ENCODE measurements at regions not wholly inside any gene's neighbourhood (a gene's known extent, or its start where the extent isn't known, plus 50 kb on each side); places are given as distances from the start of the nearest gene placed in this dataset.

GRCh38 chr13:103410002-103410401 is 343.8 kb upstream of the SLC10A2 start:
- DNase-seq (ENCODE audit: low spot score): no peak

DNA sequence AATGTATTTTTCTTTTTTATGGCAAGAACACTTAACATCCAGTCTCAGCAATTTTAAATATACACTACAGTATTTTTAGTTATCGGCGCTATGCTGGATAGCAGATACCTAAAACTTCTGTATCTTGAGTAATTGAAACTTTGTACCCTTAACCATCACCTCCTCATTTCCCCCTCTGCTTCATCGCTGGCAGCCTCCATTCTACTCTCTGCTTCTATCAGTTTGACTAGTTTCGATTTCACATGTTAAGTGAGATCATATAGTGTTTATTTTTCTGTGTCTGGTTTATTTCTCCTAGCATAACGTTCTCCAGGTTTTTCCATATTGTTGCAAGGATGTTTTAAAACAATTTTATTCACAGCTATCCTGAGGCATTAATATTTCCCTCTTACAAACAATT is 340.8 kb upstream of the SLC10A2 start:
- DNase-seq (ENCODE audit: low spot score): no peak

GRCh38 chr13:103405297-103405696 is 339.1 kb upstream of the SLC10A2 start:
- no peak for DNase-seq (ENCODE audit: low spot score)

- DNase-seq (ENCODE audit: low spot score): no peak
Observed at GRCh38 chr13:103403814-103404213, 337.6 kb upstream of the SLC10A2 start.

GRCh38 chr13:103403148-103403740 is 337.0 kb upstream of the SLC10A2 start:
- DNase-seq (ENCODE audit: low spot score): no peak

DNA sequence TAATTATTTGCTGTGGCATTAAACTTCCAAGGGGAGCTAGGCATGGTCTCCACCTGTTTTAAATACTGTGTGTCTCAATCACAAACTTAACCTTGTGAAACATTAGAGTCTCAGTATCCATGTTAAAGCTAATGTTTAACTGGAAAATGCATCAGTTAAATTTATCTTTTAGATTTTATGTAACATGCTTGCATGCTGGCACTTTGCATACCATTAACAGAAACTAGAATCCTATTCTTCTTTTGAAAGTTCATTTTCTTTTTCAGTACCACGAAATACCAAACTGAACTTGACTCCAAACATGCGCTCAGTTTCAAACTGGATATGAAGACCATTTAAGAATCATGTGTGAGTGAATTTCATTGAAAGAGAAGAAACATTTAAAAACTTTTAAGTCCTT is 328.9 kb upstream of the SLC10A2 start:
- no peak for DNase-seq (ENCODE audit: low spot score)

GRCh38 chr13:103394618-103395017 is 328.4 kb upstream of the SLC10A2 start:
- no peak for DNase-seq (ENCODE audit: low spot score)

DNA sequence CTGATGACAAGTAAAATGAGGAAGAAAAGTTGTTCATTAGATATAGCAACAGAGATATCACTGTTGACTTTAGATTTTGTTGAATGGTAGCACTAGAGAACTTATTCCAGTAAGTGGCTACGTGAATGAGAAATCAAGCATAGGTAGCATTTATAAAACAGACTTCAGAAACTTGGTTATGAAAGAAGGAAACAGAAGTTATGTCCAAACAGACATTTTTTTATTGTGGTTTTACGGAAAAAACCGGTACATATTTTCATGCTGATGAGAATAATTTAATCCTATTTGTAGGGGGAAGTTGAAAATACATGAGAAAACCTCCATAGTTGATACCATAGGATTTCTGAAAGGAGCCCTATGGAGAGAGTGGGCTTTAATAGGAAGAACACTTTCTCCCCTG is 325.7 kb upstream of the SLC10A2 start:
- DNase-seq (ENCODE audit: low spot score): no peak

DNA sequence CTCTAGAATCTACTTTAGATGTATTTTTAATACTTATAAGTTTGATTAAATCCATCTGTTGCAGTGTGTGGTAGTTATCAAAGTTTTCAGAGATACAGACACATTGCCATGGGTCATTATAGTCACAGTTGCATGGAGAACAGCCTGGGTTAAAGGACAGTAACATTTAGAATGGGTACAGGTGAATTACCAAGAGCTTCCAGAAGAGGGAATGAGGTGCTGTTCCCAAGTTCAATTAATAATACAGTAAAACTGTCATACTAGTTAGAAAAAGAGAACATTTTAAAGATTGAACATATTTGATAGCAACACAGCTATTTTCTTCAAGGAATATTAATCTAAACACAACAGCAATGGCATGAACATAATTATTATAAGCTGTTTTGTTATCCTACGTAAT is 322.6 kb upstream of the SLC10A2 start:
- no peak for DNase-seq (ENCODE audit: low spot score)

DNA sequence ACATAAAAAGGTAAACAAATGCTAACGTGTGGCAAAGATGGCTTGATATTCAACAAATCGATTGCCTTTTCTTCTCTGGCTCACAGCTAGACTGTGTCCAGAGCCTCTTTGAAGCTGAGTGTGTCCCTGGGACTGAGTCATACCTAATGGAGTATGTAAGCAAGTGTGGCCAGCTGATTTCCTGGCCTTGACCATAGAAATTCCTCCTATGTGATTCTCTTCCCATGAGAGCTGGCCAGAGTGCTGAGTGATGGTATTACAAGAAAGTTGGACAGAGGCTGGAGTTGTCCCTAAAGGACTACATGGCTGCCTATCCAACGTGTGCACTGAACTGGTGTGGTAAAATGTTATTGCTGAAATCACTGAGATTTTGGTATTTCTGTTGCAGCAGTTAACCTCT is 320.1 kb upstream of the SLC10A2 start:
- DNase-seq (ENCODE audit: low spot score): no peak

DNA sequence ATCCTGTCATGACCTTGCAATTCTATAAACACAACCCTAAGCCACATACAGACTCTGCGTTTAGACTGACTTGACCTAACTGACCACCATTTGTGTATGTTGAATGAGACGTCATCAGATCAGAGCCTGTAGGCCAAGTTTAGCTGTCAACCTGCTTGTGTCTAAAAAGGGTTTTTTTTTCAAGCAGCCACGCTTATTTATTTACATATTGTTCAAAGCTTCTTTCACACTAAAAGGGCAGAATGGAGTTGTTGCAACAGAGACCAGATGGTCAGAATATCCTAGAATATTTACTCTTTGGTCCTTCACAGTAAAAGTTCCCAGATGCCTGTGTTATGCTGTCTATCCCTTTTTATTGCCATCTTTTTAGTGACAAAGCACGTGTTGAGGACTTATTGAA is 307.7 kb upstream of the SLC10A2 start:
- DNase-seq (ENCODE audit: low spot score): no peak

- no peak for DNase-seq (ENCODE audit: low spot score)
Observed at GRCh38 chr13:103371271-103371670, 305.1 kb upstream of the SLC10A2 start.

GRCh38 chr13:103370790-103371189 is 304.6 kb upstream of the SLC10A2 start:
- DNase-seq (ENCODE audit: low spot score): no peak

DNA sequence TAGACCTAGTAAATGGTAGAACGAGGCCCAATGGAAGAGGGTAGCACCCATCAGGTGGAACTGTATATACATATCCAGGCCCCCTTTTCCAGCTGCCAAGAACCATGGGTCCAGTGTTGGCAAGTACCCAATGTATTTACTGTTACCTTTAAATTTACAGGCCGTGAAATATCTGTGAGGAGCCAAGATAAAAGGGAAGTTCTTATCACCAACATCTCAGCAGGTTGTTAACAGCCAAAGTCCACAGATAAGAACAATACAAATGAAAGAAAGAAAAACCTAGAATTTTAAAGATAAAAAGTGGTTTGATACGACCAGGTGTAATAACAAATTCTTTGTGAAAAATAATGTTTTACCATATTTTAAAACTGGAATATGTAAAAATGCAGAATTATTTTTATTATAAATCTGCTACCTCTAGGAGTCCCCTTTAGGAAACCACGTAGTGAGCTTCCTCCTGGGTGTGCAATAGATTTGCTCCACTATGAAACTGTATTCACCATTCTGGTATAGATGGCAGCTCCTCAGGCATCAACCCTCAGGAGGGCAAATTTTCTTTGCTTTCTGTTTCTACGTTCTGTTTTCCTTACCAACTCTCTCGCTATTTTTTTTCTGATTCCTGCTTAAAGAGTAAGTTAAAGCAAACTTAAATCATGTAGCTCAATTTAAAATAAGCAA is 292.2 kb upstream of the SLC10A2 start:
- no peak for DNase-seq (ENCODE audit: low spot score)

GRCh38 chr13:103356226-103356864 is 290.1 kb upstream of the SLC10A2 start:
- no peak for DNase-seq (ENCODE audit: low spot score)

DNA sequence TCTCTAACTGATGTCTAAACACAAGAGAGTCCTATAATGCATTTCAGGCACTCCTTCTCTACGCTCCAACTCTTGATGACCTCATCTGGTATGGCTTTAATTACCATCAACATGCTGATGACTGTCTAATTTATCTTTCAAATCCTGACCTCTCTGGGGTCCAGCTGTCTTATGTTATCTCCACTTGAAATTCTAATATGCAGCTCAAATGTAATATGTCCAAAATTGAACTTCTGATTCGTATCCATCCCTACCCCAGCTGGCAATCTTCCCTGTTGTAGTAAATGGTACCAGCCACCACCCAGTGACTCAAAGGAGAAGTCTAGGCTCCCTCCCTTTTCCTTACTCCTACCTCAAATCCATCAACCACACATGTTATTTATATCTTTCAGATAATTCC is 288.0 kb upstream of the SLC10A2 start:
- DNase-seq (ENCODE audit: low spot score): no peak

DNA sequence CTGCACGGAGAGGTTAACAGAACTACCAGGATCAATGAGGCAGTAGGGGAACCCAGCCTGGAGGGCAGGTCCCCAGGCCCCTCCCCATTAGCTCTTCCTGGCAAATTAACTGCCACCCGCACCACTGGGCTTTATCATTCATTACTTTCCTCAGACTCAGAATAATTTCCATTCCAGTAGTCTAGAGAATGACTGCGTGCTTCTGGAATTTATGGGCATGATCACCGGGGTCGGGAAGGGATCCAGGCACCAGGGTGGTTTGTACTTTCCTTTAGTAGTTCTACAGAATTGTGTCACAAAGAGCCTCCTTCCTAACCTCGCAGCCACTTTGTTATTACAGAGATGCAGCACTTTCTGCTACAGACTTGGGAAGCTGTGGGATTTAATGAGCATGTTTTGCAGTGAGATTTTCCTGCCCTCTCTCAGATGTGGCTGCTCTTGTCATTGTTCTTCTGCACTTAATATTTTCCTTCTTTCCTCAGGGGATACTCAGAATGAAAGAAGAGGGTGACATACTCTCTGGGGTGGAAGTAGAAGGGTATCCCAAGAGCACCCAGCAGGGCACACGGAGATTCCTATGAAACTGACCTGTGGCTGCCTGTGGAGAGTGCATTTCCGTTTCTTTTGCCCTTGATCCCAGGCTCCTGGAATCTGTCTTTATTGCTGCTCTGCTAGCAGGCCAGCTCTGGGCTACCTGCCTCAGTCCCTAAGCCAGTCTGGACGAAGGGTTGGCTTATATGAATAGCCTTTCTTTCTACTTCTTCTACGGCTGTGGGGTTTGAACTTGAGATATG is 285.0 kb upstream of the SLC10A2 start:
- DNase-seq (ENCODE audit: low spot score): no peak

DNA sequence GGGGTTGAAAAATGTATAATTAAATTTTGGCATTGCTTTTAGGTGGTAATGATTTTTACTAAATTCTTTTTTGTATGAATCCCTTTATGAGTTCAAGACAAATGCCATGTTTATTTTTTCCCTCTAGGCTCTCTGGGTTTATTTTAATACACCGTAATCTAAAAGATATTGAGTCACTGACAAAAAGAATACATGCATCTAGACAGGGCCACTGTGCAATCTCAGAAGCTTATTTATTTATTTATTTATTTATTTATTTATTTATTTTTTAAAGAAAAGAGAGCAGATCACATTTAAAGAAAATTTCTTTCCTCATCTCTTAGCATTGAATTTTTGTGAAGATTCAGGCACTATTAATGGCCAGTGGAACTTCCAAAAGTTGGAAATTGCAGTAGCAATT is 283.9 kb upstream of the SLC10A2 start:
- DNase-seq (ENCODE audit: low spot score): no peak

- no peak for DNase-seq (ENCODE audit: low spot score)
Observed at GRCh38 chr13:103349211-103349980, 283.2 kb upstream of the SLC10A2 start.

DNA sequence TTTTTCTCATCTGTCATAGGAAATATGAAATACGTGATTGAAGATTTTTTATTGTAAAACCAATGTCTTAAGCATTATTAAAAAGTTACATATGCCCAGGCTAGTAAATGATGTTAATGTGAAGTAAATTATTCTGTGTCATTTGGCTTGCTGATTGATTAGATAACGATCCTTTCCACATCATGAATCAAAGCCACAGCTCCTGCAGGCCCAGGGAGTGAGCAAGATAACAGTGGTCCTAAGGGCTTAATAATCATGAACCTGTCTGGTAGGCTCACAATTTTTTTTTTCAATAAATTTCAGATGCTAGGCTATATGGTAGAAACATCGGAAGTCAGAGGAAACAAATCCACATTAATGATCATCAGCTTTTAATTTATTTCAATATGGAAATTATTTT is 269.0 kb upstream of the SLC10A2 start:
- DNase-seq (ENCODE audit: low spot score): no peak

GRCh38 chr13:103331924-103332323 is 265.7 kb upstream of the SLC10A2 start:
- no peak for DNase-seq (ENCODE audit: low spot score)

DNA sequence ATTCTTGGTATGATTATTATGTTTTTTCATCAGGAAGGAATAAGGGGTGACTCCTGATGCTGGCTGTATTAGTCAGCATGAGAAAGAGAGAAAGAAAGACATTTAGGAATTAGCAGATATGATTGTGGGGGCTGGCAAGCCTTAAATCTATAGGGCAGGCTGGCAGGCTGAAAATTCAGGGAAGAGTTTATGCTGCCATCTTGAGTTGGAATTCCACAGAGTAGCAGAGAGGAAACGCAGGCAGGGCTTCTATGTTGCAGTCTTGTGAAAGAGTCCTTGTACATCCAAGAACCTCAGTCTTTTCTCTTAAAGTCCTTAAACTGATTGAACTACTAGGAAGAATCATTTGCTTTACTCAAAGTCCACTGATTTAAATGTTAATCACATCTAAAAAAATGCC is 262.7 kb upstream of the SLC10A2 start:
- no peak for DNase-seq (ENCODE audit: low spot score)
